ENCODE measurements at regions not wholly inside any gene's neighbourhood (a gene's known extent, or its start where the extent isn't known, plus 50 kb on each side); places are given as distances from the start of the nearest gene placed in this dataset.

DNA sequence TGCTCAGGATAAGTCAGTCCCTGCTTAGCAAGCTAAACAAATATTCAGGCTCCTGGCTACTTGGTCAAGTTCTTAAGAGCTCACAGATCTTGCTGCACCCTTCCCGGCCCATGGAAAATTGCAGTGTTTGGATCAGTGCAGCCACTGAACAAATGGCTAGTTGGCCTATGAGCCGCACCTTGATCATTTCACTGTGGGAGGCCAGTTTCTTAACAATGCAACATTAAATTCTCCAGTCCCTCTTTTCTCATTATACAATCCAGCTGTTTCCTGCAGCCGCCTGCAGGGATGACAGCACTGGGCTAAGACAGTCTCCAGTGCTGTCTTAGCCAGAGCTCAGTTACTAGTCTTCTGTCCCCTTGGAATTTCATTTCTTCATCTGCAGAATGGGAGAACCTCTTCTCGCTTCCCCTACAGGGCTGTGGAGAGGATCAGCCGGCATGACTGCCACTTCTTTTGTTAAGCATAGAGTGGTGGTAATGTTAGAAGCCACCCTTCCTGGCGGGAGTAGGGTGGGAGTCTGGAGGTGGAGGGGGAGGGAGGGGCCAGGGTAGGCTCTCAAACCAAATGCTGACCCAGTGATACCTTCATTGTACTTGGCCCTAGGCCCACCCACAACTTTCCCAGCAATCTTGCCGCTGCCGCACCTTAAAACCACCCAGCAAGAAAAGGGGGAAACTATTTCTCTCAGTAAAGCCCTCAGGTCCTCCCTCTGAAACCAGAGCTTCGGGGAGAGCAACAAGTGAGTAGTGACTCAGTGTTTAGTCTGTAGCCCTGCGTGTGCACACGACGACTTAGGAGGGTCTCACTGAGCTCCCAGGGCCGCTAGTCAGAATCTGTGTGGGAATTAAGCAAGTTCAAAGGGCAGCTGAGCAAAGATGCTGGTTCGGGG, 145.7 kb downstream of the NUAK1 start:
- peak; percentile 63 for DNase-seq (ENCODE audit: low spot score)

DNA sequence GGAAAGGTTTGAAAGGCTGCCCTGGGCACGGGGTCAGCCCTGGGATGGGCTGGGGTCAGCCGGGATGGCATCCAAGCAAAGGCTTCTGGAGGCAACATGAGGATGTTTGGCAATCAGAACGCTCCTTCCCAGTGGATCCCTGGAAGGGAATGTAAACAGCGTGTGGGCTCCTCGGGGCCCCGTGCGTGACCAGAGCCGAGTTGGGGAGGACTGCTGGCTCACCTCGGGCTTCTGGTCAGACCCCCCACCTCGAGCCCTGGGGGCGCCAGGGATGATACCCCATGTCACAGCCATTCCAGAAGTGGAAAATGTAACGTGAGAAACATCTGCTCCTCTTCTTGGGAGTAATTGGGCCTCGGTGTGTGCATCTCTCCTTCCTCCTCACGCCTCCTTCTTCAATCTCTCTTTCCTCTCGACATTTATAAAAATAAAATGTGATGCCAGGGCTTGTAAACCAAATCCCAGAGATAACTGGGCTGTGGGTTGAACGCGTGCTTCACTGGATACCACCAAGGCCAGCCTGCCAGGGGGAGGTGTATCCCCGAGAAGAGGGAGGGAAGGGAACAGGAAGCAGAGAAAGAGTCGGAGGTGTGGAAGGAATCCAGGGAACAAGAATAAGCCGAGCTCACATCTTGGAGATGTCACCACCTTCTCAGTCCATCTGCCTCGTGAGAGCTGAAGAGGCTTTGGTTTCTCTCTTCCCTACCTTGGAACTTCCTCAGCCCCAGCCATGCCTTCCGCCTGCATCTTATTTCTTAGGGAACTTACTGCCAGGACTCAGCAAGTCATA, 144.8 kb downstream of the NUAK1 start:
- DNase-seq (ENCODE audit: low spot score): no peak

- DNase-seq (ENCODE audit: low spot score): peak; percentile 31
Measured at GRCh38 chr12:105995961-105996431, 142.8 kb downstream of the NUAK1 start.

GRCh38 chr12:105998561-105998960, 140.2 kb downstream of the NUAK1 start:
- no peak for DNase-seq (ENCODE audit: low spot score)

DNA sequence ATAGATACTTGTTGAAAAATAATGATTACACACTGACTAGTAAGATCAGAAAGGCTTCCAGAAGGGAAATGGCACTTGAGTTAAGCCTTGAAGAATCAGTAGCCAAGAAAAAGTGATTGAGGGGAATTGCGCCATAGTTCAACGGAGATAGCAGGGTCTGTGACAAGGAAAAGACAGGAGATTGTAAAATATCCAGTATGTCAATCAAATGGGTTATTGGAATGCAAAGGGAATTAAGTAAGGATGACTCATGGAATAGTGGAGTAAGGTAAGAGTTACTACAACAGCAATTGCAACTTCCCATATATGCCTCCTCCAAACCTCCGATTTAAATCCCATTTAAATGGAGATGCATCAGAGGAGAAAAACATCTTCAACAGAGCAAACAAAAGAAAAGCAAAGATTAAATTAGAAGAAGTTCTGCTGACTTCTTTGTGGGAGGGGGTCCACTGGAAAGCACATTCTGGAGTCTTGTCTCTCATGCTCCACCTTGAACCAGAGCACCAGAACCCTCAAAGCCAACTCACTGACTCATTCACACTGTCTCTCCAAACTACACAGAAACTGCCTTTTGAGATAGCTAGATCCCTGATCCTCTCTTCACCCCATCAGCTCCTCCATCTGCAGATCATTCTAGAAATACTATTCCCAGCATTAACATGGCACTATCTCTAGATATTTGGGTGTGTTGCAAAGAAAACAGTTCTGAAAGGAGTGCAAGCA, 138.2 kb downstream of the NUAK1 start:
- DNase-seq (ENCODE audit: low spot score): no peak

- DNase-seq (ENCODE audit: low spot score): no peak
Measured at GRCh38 chr12:106001105-106001836, 137.5 kb downstream of the NUAK1 start.

DNA sequence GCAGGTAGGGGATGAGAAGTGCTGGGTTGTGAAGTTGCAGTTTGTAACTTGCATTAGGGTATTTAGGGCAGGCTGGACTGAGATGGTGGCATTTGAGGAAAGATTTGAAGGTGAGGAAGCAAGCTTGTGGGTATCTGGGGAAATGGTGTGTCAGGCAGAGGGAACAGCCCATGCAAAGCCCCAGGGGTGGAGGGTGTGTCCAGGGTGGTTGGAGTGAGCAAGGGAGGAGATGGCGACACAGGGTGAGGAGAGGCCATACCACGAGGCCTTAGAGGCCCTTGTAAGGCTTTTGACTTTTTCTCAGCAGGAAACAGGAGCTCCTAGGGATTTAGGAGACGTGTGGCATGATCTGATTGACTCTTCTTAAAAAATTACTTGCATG, 136.9 kb downstream of the NUAK1 start:
- DNase-seq (ENCODE audit: low spot score): no peak

DNA sequence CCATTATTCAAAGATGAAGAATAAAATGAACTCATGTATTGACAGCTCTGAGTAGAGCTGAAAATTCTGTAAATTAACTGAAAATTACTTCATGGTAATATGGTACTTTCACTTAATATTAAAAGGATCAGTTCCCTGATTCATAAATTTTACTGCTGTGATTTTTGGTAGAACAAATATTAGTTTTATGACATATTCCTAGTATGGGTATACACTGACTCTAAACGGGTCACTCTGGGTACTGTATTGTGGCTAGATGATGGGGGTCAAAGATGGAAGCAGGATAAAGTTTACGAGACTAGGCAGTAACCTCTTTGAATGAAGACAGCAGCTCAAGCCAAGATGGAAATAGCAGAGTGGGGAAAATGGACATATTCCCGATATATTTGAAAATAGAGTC, 135.5 kb downstream of the NUAK1 start:
- DNase-seq (ENCODE audit: low spot score): no peak

DNA sequence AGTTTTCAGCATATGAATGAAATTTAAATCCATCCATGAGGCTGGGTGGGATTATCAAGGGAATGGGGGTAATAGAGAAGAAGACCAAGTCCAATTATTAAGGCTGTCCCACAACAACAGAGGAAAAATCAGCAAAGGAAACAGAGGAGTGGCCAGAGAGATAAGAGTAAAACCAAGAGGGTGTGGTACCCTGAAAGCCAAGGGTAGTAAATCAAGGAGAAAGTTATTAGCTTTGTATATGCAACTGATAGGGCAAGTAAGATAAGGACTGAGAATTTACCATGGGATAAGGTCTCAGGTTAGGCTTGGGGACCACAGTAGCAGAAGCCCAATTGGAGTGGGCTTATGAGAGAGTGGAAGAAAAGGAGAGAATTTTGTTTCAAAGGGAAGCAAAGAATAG, 134.5 kb downstream of the NUAK1 start:
- DNase-seq (ENCODE audit: low spot score): no peak

GRCh38 chr12:106006382-106006781, 132.4 kb downstream of the NUAK1 start:
- DNase-seq (ENCODE audit: low spot score): no peak

DNA sequence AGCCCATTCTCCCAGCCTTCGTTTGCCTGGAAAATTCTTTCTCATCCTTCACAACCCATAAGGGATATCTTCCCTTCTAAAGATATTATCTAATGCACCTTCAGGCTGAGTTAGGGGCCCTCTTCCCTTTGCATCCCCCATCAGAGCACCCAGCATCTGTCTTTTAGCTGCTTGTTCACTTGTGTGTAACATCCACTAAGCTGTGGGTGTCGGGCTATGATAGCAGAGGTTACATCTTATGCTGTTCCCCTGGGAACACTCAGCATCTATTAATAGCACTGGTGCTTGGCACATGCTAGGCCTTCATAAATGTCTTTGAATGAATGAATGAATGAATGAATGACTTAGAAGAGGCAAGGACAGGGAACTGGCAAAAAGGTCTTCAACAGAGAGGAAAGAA, 131.8 kb downstream of the NUAK1 start:
- no peak for DNase-seq (ENCODE audit: low spot score)

DNA sequence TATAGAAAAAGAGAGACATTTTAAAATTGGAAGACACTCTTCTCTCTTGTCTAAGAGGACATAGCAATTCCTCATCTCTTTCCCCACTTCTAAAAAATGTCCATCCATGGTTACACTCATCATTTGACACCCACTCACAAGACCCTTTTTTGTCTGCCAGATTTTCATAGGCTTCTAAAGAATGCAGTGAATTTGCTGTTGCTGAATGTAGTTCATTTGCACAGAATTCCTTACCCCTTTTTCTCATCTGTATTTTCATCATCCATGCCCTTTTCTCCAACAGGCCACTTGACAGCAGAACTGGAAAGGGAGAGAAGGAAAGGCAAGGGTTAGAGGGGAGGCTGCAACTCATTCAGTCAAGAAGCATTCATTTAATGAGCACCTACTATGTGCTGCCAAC, 128.0 kb downstream of the NUAK1 start:
- peak; percentile 39 for DNase-seq (ENCODE audit: low spot score)
